ENCODE measurements at regions not wholly inside any gene's neighbourhood (a gene's known extent, or its start where the extent isn't known, plus 50 kb on each side); places are given as distances from the start of the nearest gene placed in this dataset.

DNA sequence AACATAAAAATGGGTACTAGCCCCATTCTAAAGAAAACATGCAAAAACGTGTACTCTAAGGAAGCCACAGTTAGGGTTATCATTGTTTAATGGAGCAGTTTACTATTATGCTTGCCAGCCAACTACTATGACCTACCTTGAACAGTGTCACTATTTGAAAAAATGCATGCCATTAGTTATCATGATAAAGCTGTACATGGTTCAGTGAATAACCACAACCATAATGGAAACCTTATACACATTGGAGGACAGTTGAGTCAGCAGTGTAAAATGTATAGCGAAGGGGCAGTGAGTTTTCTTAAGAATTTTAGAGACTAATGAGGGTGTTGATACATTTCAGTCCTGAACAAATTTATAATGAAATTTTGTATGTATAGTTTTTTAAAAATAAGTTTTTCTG is 381.9 kb downstream of the GRXCR1 start:
- no peak for DNase-seq (ENCODE audit: low read depth)
- TF ChIP-seq, protein P1, sequence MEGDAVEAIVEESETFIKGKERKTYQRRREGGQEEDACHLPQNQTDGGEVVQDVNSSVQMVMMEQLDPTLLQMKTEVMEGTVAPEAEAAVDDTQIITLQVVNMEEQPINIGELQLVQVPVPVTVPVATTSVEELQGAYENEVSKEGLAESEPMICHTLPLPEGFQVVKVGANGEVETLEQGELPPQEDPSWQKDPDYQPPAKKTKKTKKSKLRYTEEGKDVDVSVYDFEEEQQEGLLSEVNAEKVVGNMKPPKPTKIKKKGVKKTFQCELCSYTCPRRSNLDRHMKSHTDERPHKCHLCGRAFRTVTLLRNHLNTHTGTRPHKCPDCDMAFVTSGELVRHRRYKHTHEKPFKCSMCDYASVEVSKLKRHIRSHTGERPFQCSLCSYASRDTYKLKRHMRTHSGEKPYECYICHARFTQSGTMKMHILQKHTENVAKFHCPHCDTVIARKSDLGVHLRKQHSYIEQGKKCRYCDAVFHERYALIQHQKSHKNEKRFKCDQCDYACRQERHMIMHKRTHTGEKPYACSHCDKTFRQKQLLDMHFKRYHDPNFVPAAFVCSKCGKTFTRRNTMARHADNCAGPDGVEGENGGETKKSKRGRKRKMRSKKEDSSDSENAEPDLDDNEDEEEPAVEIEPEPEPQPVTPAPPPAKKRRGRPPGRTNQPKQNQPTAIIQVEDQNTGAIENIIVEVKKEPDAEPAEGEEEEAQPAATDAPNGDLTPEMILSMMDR (conservative IDR thresholded peaks at IDR 0.05; ENCODE audit: low read depth, low read length): no peak
- H3K4me3 ChIP-seq (ENCODE audit: low read depth, low read length): no peak overlapping the region

GRCh38 chr4:43275779-43276178 is 383.3 kb downstream of the GRXCR1 start:
- DNase-seq (ENCODE audit: low read depth): no peak
- TF ChIP-seq, protein P1 (conservative IDR thresholded peaks at IDR 0.05; ENCODE audit: low read depth, low read length): no peak
- no peak overlapping the region for H3K4me3 ChIP-seq (ENCODE audit: low read depth, low read length)

- DNase-seq (ENCODE audit: low read depth): no peak
- no peak overlapping the region for H3K4me3 ChIP-seq (ENCODE audit: low read depth, low read length)
- TF ChIP-seq, protein P1 (conservative IDR thresholded peaks at IDR 0.05; ENCODE audit: low read depth, low read length): no peak
Observed at GRCh38 chr4:43276321-43276720, 383.8 kb downstream of the GRXCR1 start.

- no peak overlapping the region for H3K4me3 ChIP-seq (ENCODE audit: low read depth, low read length)
- TF ChIP-seq, protein P1 (conservative IDR thresholded peaks at IDR 0.05; ENCODE audit: low read depth, low read length): no peak
- DNase-seq (ENCODE audit: low read depth): no peak
Observed at GRCh38 chr4:43277003-43277402, 384.5 kb downstream of the GRXCR1 start.

GRCh38 chr4:43282534-43282933 is 390.0 kb downstream of the GRXCR1 start:
- H3K4me3 ChIP-seq (ENCODE audit: low read depth, low read length): no peak overlapping the region
- TF ChIP-seq, protein P1 (conservative IDR thresholded peaks at IDR 0.05; ENCODE audit: low read depth, low read length): no peak
- DNase-seq (ENCODE audit: low read depth): no peak

- no peak for DNase-seq (ENCODE audit: low read depth)
- TF ChIP-seq, protein P1 (conservative IDR thresholded peaks at IDR 0.05; ENCODE audit: low read depth, low read length): no peak
- no peak overlapping the region for H3K4me3 ChIP-seq (ENCODE audit: low read depth, low read length)
Observed at GRCh38 chr4:43286137-43286536, 393.6 kb downstream of the GRXCR1 start.

DNA sequence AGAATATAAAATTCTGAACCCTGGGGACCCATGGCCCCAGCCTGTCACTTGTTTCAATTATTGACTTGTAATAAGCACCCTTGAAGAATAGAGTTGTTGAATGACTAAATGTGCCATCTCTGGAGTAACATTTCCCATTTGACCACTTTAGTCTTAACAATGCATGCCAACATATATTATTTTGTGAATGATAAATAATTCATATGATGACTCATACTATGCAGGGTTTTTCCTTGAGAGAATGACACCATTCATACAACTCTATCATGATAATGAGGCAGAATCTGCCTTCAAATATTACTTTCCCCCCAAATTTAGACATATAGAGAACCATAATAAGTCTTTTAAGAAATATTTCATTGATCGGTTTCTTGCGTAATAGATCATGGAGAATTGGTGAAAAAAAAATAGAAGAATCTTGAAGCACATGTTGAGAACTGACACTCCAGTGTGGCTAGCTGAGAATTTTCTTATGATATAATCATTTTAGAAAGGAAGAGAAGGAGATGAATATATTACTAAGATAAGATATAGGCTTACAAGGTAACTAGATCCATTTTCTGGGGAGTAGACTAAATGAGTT is 404.5 kb downstream of the GRXCR1 start:
- TF ChIP-seq, protein P1 (conservative IDR thresholded peaks at IDR 0.05; ENCODE audit: low read depth, low read length): no peak
- DNase-seq (ENCODE audit: low read depth): no peak

More for the DNA sequence above, 404.5 kb downstream of the GRXCR1 start:
- no peak overlapping the region for H3K4me3 ChIP-seq (ENCODE audit: low read depth, low read length)

Measured in epithelial cell of proximal tubule (primary cell).